Epithelial cell of esophagus (primary cell): ENCODE measurements at regions not wholly inside any gene's neighbourhood (a gene's known extent, or its start where the extent isn't known, plus 50 kb on each side); places are given as distances from the start of the nearest gene placed in this dataset.
"Not testable (repeated sequence)": the region's sequence is repeated elsewhere in the genome, so short reads cannot be mapped to it uniquely, and the experiment has no call there.

Experiments
- DNase-seq: peaks from one replicate; pipeline ENCODE4 v3.0.0; 2010; ENCODE audit warnings: low read depth
- H3K4me3 ChIP-seq: 2 replicates; pipeline ENCODE4 v1.5.1; 2011; ENCODE audit warnings: mild to moderate bottlenecking, low read length, control low read depth
- CTCF ChIP-seq: IDR thresholded peaks from 2 replicates; pipeline ENCODE4 v1.5.1; 2011; ENCODE audit warnings: low read depth, mild to moderate bottlenecking, low read length, control low read depth, inconsistent platforms; ENCODE audit not compliant: insufficient read depth; ENCODE audit errors: missing control alignments

GRCh38 chr2:111448796-111449195 lies 328.1 kb downstream of the BCL2L11 start:
- H3K4me3 ChIP-seq, DNase-seq: not testable (repeated sequence)

DNA sequence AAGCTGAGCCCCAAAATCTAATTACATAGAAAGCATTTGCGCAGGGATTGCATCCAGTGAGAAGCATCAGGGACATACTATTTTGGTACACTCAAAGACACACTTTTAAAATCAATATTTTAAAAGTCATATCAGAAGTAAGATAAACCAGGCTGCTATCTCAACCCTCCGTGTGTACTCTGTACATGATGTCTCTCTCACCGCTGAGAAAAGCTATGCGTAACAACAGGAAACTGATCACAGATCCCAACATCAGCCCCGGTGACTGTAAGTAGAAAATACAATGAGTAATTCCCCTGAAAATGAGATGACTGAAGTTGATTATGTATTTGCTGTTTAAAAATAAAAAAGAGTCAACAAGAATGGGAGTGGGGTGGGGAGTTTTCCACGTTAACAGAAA lies 329.8 kb downstream of the BCL2L11 start:
- H3K4me3 ChIP-seq, DNase-seq: not testable (repeated sequence)

GRCh38 chr2:111451692-111452199 lies 331.0 kb downstream of the BCL2L11 start:
- H3K4me3 ChIP-seq, DNase-seq: not testable (repeated sequence)

- DNase-seq, H3K4me3 ChIP-seq: not testable (repeated sequence)
Observed at GRCh38 chr2:111452208-111452607, 331.5 kb downstream of the BCL2L11 start.

- not testable (repeated sequence) for DNase-seq, H3K4me3 ChIP-seq
Observed at GRCh38 chr2:111453308-111453707, 332.6 kb downstream of the BCL2L11 start.

DNA sequence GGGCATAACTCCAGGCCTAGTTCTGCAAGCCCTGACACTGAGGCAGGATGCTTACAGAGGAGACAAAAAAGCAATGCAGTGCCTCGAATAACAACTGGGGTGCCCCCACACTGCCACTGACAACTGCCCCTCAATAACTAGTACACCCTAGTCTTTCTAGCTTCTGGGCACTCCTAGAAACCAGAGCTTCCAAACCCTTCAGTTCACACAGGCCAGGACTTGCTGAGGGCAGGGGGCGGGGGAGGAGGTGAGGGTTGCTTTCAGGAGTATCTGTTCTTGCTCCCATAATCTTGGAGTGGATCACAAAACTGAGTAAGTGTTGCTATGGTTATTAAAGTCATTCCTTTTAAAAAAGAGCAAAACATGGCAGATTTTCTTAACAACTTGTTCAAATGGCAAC lies 333.1 kb downstream of the BCL2L11 start:
- H3K4me3 ChIP-seq, DNase-seq: not testable (repeated sequence)

GRCh38 chr2:111454404-111454803 lies 333.7 kb downstream of the BCL2L11 start:
- not testable (repeated sequence) for H3K4me3 ChIP-seq
- DNase-seq, result peak; percentile 78
- peak; percentile 11 for TF ChIP-seq CTCF

- peak; percentile 5 for DNase-seq
- not testable (repeated sequence) for H3K4me3 ChIP-seq
Observed at GRCh38 chr2:111455016-111456015, 334.6 kb downstream of the BCL2L11 start.

GRCh38 chr2:111457191-111457590 lies 336.5 kb downstream of the BCL2L11 start:
- not testable (repeated sequence) for H3K4me3 ChIP-seq

DNA sequence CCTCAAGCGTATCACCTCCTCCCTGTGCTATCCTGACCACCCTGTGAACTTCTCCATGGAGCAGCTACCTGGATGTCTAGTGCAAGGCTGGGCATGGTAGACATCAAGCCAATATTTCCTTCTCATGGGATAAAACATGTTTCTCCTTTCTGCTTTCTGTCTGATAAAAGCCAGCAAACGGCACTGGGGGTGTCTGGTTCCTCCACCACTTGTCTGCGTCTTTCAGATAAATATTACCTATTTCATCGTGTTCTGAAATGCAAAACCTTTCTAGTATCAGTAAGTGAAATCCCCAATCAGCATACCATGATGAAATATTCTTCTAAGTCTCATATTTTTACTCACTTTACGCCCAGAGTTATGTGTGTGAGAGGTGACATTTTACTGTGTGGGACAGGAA lies 340.2 kb downstream of the BCL2L11 start:
- not testable (repeated sequence) for DNase-seq, H3K4me3 ChIP-seq

More at GRCh38 chr2:111457191-111457590, 336.5 kb downstream of the BCL2L11 start:
- DNase-seq, result not testable (repeated sequence)

- not testable (repeated sequence) for DNase-seq, H3K4me3 ChIP-seq
Observed at GRCh38 chr2:111461831-111462230, 341.1 kb downstream of the BCL2L11 start.

- peak; percentile 40 for DNase-seq
- H3K4me3 ChIP-seq, result not testable (repeated sequence)
Observed at GRCh38 chr2:111462572-111462971, 341.9 kb downstream of the BCL2L11 start.

DNA sequence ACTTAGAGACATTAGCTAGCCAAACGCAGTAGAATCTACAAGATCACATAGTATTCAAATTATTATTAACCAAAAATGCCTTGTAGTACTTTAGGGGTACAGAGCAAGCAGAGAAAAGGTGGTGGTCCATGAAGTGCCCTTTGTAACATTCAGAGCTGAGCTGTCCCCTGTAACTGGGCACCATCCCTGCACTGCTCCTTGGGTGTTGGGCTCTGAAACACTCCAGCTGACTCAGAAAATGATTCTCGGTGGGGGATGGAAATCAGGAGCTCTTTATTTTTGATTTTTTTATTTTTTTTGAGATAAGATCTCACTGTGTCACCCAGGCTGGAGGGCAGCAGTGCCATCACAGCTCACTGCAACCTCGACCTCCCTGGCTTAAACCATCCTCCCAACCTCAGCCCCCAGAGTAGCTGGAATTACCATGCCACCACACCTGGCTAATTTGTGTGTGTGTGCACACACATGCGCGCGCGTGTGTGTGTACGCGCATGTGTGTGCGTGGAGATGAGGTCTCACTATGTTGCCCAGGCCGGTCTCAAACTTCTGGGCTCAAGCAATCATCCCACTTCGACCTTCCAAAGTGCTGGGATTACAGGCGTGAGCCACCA lies 342.6 kb downstream of the BCL2L11 start:
- not testable (repeated sequence) for H3K4me3 ChIP-seq, DNase-seq

DNA sequence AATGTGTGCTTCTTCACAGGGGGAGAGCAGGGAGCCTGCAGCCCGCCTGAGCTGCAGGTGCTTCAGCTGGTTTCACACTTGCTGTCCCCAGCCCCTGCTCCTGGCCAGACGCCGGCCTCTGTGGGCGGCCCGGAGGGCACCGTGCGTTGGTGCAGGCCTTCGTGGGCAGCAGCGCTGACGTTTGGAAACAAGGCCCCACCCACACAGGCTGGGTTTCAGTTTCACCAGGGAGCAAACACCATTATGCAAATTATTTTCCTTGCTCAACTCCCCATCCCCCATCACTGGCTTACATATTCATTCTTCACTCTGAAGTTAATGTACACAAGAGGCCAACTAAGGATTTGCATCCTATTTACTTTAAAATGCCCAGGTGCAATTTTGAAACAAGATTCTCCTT lies 343.2 kb downstream of the BCL2L11 start:
- not testable (repeated sequence) for DNase-seq, H3K4me3 ChIP-seq

DNA sequence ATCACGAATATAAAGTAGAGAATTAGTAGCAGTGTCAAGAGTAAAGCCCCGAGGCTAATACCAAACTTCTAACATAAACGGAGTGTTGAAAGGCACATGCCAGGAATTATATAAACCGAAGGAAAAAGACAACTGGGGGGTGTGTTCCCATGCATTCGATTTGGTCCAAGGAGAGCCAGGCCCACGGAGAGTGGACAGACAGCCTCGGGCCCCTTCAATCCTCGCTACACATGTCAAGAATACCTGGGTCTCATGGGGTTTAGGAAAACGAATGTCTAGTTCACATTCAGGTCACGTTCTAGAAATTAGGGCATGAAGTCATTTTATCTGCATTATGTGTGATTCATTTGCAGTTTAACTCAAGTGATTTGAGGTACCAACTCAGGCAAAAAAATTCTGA lies 343.7 kb downstream of the BCL2L11 start:
- not testable (repeated sequence) for H3K4me3 ChIP-seq, DNase-seq

DNA sequence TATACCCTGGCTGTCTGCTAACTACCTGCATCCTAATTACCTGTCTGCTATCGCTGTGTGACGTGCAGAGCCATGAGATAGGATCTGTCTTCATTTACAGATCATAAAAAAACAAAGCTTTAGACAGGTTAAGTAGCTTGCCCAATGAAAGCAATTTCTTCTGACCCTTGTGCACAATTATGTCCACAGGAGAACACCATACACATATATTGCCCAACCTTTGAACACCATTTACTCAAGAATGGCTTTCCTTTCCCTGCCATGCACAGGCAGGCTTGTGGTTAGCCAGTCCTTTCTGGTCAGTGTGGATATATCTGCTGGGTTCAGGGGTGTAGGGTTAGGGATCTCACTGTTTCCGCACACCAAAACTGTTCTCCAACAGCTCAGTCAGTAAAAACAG lies 344.8 kb downstream of the BCL2L11 start:
- not testable (repeated sequence) for DNase-seq, H3K4me3 ChIP-seq

DNA sequence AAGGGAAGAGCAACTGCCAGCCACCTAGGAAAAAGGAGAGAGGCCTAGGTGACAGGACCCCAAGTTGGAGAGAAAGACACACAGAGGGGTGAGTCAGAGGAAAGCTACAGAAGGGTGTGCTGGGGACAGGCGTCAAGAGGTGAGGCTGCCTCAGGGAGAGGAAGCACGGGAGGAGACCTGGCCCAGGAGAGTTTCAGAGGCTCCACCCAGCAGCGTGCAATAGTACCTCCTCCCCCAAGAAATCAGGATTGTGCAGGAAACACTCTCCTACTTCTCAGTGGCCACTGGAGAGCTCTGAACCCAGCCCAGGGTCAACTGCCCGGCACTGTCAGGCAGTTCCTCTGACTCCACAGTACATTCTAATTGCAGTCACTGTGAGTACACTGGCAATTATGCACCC lies 346.0 kb downstream of the BCL2L11 start:
- peak; percentile 44 for DNase-seq
- H3K4me3 ChIP-seq, result not testable (repeated sequence)

DNA sequence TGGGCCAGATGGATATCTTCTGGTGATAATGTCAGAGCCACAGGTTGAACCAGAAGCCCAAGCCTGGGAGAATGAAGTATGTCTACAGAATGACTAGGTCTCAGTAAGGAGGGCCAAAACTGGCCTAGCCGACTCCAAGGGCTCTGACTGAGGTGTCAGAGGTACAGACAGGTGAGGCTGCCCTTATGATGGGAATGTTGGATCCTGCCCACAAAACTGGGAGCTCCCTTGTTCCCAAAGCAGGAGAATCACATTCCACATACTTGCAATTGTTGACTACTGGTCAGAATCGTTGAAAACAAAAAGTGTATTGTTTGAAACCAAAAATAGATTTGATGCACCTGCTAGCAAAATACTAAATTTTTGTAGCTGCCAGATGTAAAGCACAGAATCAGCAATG lies 350.2 kb downstream of the BCL2L11 start:
- DNase-seq, H3K4me3 ChIP-seq: not testable (repeated sequence)
